SJCRH30 (cell line): ENCODE measurements at regions not wholly inside any gene's neighbourhood (a gene's known extent, or its start where the extent isn't known, plus 50 kb on each side); places are given as distances from the start of the nearest gene placed in this dataset.

ENCODE experiments used
- DNase-seq, 2 experiments: peaks; one replicate each; pipeline ENCODE4 v3.0.0-alpha.2; 2015 to 2020
- H3K27ac ChIP-seq: fragments of 250-450 bp; sonication (Bioruptor Pico); 2 replicates; pipeline ENCODE4 v1.5.1; 2020; ENCODE audit warnings: mild to moderate bottlenecking, moderate library complexity
- H3K27me3 ChIP-seq: fragments of 250-450 bp; sonication (Bioruptor Pico); 2 replicates; pipeline ENCODE4 v1.5.1; 2020; ENCODE audit warnings: mild to moderate bottlenecking, moderate library complexity
- H3K36me3 ChIP-seq: fragments of 250-450 bp; sonication (Bioruptor Pico); 2 replicates; pipeline ENCODE4 v1.5.1; 2020; ENCODE audit warnings: mild to moderate bottlenecking, moderate library complexity
- H3K4me1 ChIP-seq: fragments of 250-450 bp; sonication (Bioruptor Pico); 2 replicates; pipeline ENCODE4 v1.5.1; 2020; ENCODE audit warnings: mild to moderate bottlenecking, moderate library complexity
- H3K4me3 ChIP-seq: fragments of 250-450 bp; sonication (Bioruptor Pico); 2 replicates; pipeline ENCODE4 v1.5.1; 2020; ENCODE audit warnings: mild to moderate bottlenecking, moderate library complexity
- H3K9me3 ChIP-seq: fragments of 250-450 bp; sonication (Bioruptor Pico); replicated peaks from 2 replicates; pipeline ENCODE4 v1.5.1; 2020; ENCODE audit warnings: mild to moderate bottlenecking, moderate library complexity

- H3K36me3 ChIP-seq = no peaks in the 10 kb centered on the region
- H3K9me3 ChIP-seq = no peaks in the 10 kb centered on the region
- peak in 1 of 2 experiments; percentile 7 for DNase-seq
- no peaks in the 10 kb centered on the region for H3K4me1 ChIP-seq
- no peak overlapping the region for H3K27ac ChIP-seq
- H3K27me3 ChIP-seq = no peaks in the 10 kb centered on the region
- H3K4me3 ChIP-seq = no peak overlapping the region
Observed at GRCh38 chr17:53168413-53168812, 654.3 kb upstream of the KIF2B start.

- DNase-seq = no peak
- no peaks in the 10 kb centered on the region for H3K27me3 ChIP-seq
- no peak overlapping the region for H3K4me3 ChIP-seq
- no peaks in the 10 kb centered on the region for H3K9me3 ChIP-seq
- H3K36me3 ChIP-seq = no peaks in the 10 kb centered on the region
- no peak overlapping the region for H3K27ac ChIP-seq
- H3K4me1 ChIP-seq = no peaks in the 10 kb centered on the region
Observed at GRCh38 chr17:53166731-53167130, 656.0 kb upstream of the KIF2B start.

GRCh38 chr17:53150101-53150698, 672.5 kb upstream of the KIF2B start:
- H3K27ac ChIP-seq = no peak overlapping the region
- peak; percentile 10 to 54 for DNase-seq
- H3K27me3 ChIP-seq = no peaks in the 10 kb centered on the region
- no peaks in the 10 kb centered on the region for H3K36me3 ChIP-seq
- no peaks in the 10 kb centered on the region for H3K4me1 ChIP-seq
- no peak overlapping the region for H3K4me3 ChIP-seq
- H3K9me3 ChIP-seq = no peaks in the 10 kb centered on the region

- no peak for DNase-seq
- H3K27me3 ChIP-seq = no peaks in the 10 kb centered on the region
- no peaks in the 10 kb centered on the region for H3K4me1 ChIP-seq
- no peaks in the 10 kb centered on the region for H3K9me3 ChIP-seq
- H3K36me3 ChIP-seq = no peaks in the 10 kb centered on the region
- H3K4me3 ChIP-seq = no peak overlapping the region
- H3K27ac ChIP-seq = no peak overlapping the region
Observed at GRCh38 chr17:53149316-53149715, 673.4 kb upstream of the KIF2B start.

GRCh38 chr17:53148058-53148457, 674.7 kb upstream of the KIF2B start:
- Histone ChIP-seq H3K27ac (no peak overlapping the region), H3K27me3 (no peaks in the 10 kb centered on the region), H3K36me3 (no peaks in the 10 kb centered on the region), H3K4me3 (no peak overlapping the region), H3K4me1 (no peaks in the 10 kb centered on the region), H3K9me3 (no peaks in the 10 kb centered on the region)
- DNase-seq = no peak

GRCh38 chr17:53142890-53143289, 679.8 kb upstream of the KIF2B start:
- H3K27ac ChIP-seq = no peak overlapping the region
- no peak for DNase-seq

GRCh38 chr17:53141731-53142130, 681.0 kb upstream of the KIF2B start:
- no peaks in the 10 kb centered on the region for H3K9me3 ChIP-seq
- H3K27me3 ChIP-seq = no peaks in the 10 kb centered on the region

More at GRCh38 chr17:53142890-53143289, 679.8 kb upstream of the KIF2B start:
- Histone ChIP-seq H3K27me3 (no peaks in the 10 kb centered on the region), H3K9me3 (no peaks in the 10 kb centered on the region), H3K4me1 (no peaks in the 10 kb centered on the region), H3K4me3 (no peak overlapping the region), H3K36me3 (no peaks in the 10 kb centered on the region)

GRCh38 chr17:53141280-53141679, 681.4 kb upstream of the KIF2B start:
- H3K4me1 ChIP-seq = no peaks in the 10 kb centered on the region
- no peak for DNase-seq
- H3K4me3 ChIP-seq = no peak overlapping the region
- H3K27ac ChIP-seq = no peak overlapping the region
- H3K9me3 ChIP-seq = no peaks in the 10 kb centered on the region
- no peaks in the 10 kb centered on the region for H3K36me3 ChIP-seq
- H3K27me3 ChIP-seq = no peaks in the 10 kb centered on the region

More at GRCh38 chr17:53141731-53142130, 681.0 kb upstream of the KIF2B start:
- no peaks in the 10 kb centered on the region for H3K4me1 ChIP-seq
- no peak for DNase-seq
- H3K27ac ChIP-seq = no peak overlapping the region
- no peaks in the 10 kb centered on the region for H3K36me3 ChIP-seq
- no peak overlapping the region for H3K4me3 ChIP-seq

GRCh38 chr17:53137869-53138268, 684.9 kb upstream of the KIF2B start:
- DNase-seq = no peak
- H3K27me3 ChIP-seq = no peaks in the 10 kb centered on the region
- H3K4me1 ChIP-seq = no peaks in the 10 kb centered on the region
- no peaks in the 10 kb centered on the region for H3K36me3 ChIP-seq
- H3K27ac ChIP-seq = no peak overlapping the region
- no peaks in the 10 kb centered on the region for H3K9me3 ChIP-seq
- H3K4me3 ChIP-seq = no peak overlapping the region

- Histone ChIP-seq H3K36me3 (no peaks in the 10 kb centered on the region), H3K4me1 (no peaks in the 10 kb centered on the region), H3K27me3 (no peaks in the 10 kb centered on the region), H3K4me3 (no peak overlapping the region), H3K27ac (no peak overlapping the region), H3K9me3 (no peaks in the 10 kb centered on the region)
- DNase-seq = no peak
Observed at GRCh38 chr17:53135969-53136368, 686.8 kb upstream of the KIF2B start.

GRCh38 chr17:53134548-53134947, 688.2 kb upstream of the KIF2B start:
- Histone ChIP-seq H3K27me3 (no peaks in the 10 kb centered on the region), H3K9me3 (no peaks in the 10 kb centered on the region), H3K36me3 (no peaks in the 10 kb centered on the region), H3K4me3 (no peak overlapping the region), H3K27ac (no peak overlapping the region), H3K4me1 (no peaks in the 10 kb centered on the region)
- DNase-seq = no peak

GRCh38 chr17:53133876-53134275, 688.9 kb upstream of the KIF2B start:
- H3K36me3 ChIP-seq = no peaks in the 10 kb centered on the region
- no peak overlapping the region for H3K4me3 ChIP-seq
- H3K27me3 ChIP-seq = no peaks in the 10 kb centered on the region
- H3K4me1 ChIP-seq = no peaks in the 10 kb centered on the region
- H3K9me3 ChIP-seq = no peaks in the 10 kb centered on the region
- H3K27ac ChIP-seq = no peak overlapping the region
- peak in 1 of 2 experiments; percentile 12 for DNase-seq

GRCh38 chr17:53129863-53130262, 692.9 kb upstream of the KIF2B start:
- no peak for DNase-seq
- H3K27ac ChIP-seq = no peak overlapping the region
- no peak overlapping the region for H3K4me3 ChIP-seq
- no peaks in the 10 kb centered on the region for H3K36me3 ChIP-seq
- no peaks in the 10 kb centered on the region for H3K27me3 ChIP-seq
- H3K4me1 ChIP-seq = no peaks in the 10 kb centered on the region
- H3K9me3 ChIP-seq = no peaks in the 10 kb centered on the region

- no peak overlapping the region for H3K4me3 ChIP-seq
- no peaks in the 10 kb centered on the region for H3K4me1 ChIP-seq
- no peaks in the 10 kb centered on the region for H3K36me3 ChIP-seq
- DNase-seq = no peak
- H3K9me3 ChIP-seq = no peaks in the 10 kb centered on the region
- H3K27ac ChIP-seq = no peak overlapping the region
- no peaks in the 10 kb centered on the region for H3K27me3 ChIP-seq
Observed at GRCh38 chr17:53127331-53127730, 695.4 kb upstream of the KIF2B start.

- Histone ChIP-seq H3K36me3 (no peaks in the 10 kb centered on the region), H3K4me1 (no peaks in the 10 kb centered on the region), H3K27me3 (no peaks in the 10 kb centered on the region), H3K27ac (no peak overlapping the region), H3K9me3 (no peaks in the 10 kb centered on the region), H3K4me3 (no peak overlapping the region)
- DNase-seq = no peak
Observed at GRCh38 chr17:53122966-53123365, 699.8 kb upstream of the KIF2B start.

- Histone ChIP-seq H3K9me3 (no peaks in the 10 kb centered on the region), H3K4me1 (no peaks in the 10 kb centered on the region), H3K36me3 (no peaks in the 10 kb centered on the region), H3K4me3 (no peak overlapping the region), H3K27me3 (no peaks in the 10 kb centered on the region), H3K27ac (no peak overlapping the region)
- no peak for DNase-seq
Observed at GRCh38 chr17:53119773-53120172, 703.0 kb upstream of the KIF2B start.
